HepG2 (cell line): ENCODE measurements at regions not wholly inside any gene's neighbourhood (a gene's known extent, or its start where the extent isn't known, plus 50 kb on each side); places are given as distances from the start of the nearest gene placed in this dataset.

Experiments used
- BCL6 ChIP-seq: IDR thresholded peaks from 2 replicates; pipeline ENCODE4 v1.6.1; 2016; ENCODE audit warnings: missing genetic modification reagents, missing compliant biosample characterization
- CHD4 ChIP-seq: fragments of 200-600 bp; sonication (generic); IDR thresholded peaks from 2 replicates; pipeline ENCODE4 v1.7.0; 2017; ENCODE audit warnings: mild to moderate bottlenecking, low read length, borderline replicate concordance
- EP300 ChIP-seq, 3 experiments: sonication (generic) in 1 of 3; formaldehyde crosslinking in 1 of 3; IDR thresholded peaks; 2 replicates each; pipeline versions ENCODE4 v1.5.1 to v1.6.1; 2011 to 2020; ENCODE audit warnings: low read depth in 2 of 3, low read length in 2 of 3, borderline replicate concordance in 1 of 3, improper control_type of control experiment in 1 of 3, mild to moderate bottlenecking in 1 of 3, missing genetic modification reagents in 1 of 3, moderate library complexity in 1 of 3
- FOXA1 ChIP-seq, 2 experiments: fragments of 450-650 bp in 1 of 2; sonication (generic) in 1 of 2; formaldehyde crosslinking in 1 of 2; IDR thresholded peaks; 2 replicates each; pipeline versions ENCODE4 v1.4.0 to v1.6.1; 2016 to 2020; ENCODE audit warnings: missing genetic modification reagents in 1 of 2
- GFI1 ChIP-seq: sonication (generic); formaldehyde crosslinking; IDR thresholded peaks from 2 replicates; pipeline ENCODE4 v1.5.0; 2020; ENCODE audit warnings: missing genetic modification reagents, mild to moderate bottlenecking, borderline replicate concordance
- HNF4A ChIP-seq: sonication (generic); formaldehyde crosslinking; IDR thresholded peaks from 2 replicates; pipeline ENCODE4 v1.4.0; 2020; ENCODE audit warnings: missing genetic modification reagents
- HNRNPL ChIP-seq: fragments of 200-400 bp; formaldehyde crosslinking; IDR thresholded peaks from 2 replicates; pipeline ENCODE4 v1.6.1; 2017; ENCODE audit warnings: mild to moderate bottlenecking, low read depth, low read length
- JUN ChIP-seq: sonication (generic); formaldehyde crosslinking; IDR thresholded peaks from 2 replicates; pipeline ENCODE4 v1.4.0; 2020; ENCODE audit warnings: mild to moderate bottlenecking, missing genetic modification reagents
- MYC ChIP-seq: sonication (generic); formaldehyde crosslinking; IDR thresholded peaks from 2 replicates; pipeline ENCODE4 v1.9.0; 2021; ENCODE audit warnings: missing genetic modification reagents, borderline replicate concordance
- PAF1 ChIP-seq: IDR thresholded peaks from 2 replicates; pipeline ENCODE4 v1.6.1; 2016; ENCODE audit warnings: missing genetic modification reagents, missing compliant biosample characterization
- PTBP1 ChIP-seq: fragments of 200-400 bp; formaldehyde crosslinking; IDR thresholded peaks from 2 replicates; pipeline ENCODE4 v1.6.1; 2018; ENCODE audit warnings: low read length, low read depth; ENCODE audit not compliant: poor library complexity, severe bottlenecking
- RNF2 ChIP-seq: fragments of 450-650 bp; conservative IDR thresholded peaks from 2 replicates; pipeline ENCODE4 v1.6.1; 2016; ENCODE audit warnings: low read depth
- TCF7 ChIP-seq: sonication (generic); IDR thresholded peaks from 2 replicates; pipeline ENCODE4 v1.6.1; 2016; ENCODE audit warnings: antibody characterized with exemption, low read depth
- U2AF2 ChIP-seq: fragments of 200-400 bp; formaldehyde crosslinking; IDR thresholded peaks from 2 replicates; pipeline ENCODE4 v1.6.1; 2017; ENCODE audit warnings: low read depth, mild to moderate bottlenecking, low read length
- ZFP36 ChIP-seq: fragments of 150-350 bp; IDR thresholded peaks from 2 replicates; pipeline ENCODE4 v1.6.1; 2018; ENCODE audit warnings: borderline replicate concordance, low read length, low read depth; ENCODE audit not compliant: partially characterized antibody
- ZNF101 ChIP-seq: sonication (generic); formaldehyde crosslinking; IDR thresholded peaks from 2 replicates; pipeline ENCODE4 v1.4.0; 2020; ENCODE audit warnings: mild to moderate bottlenecking, low read depth, missing genetic modification reagents, borderline replicate concordance
- ZNF136 ChIP-seq: sonication (generic); formaldehyde crosslinking; IDR thresholded peaks from 2 replicates; pipeline ENCODE4 v1.8.1; 2022; ENCODE audit warnings: low read depth, mild to moderate bottlenecking, moderate library complexity, missing genetic modification reagents
- ZNF207 ChIP-seq: fragments of 450-650 bp; IDR thresholded peaks from 2 replicates; pipeline ENCODE4 v1.6.1; 2016; ENCODE audit warnings: antibody characterized with exemption, borderline replicate concordance
- ZNF484 ChIP-seq: sonication (generic); formaldehyde crosslinking; IDR thresholded peaks from 2 replicates; pipeline ENCODE4 v1.5.1; 2020; ENCODE audit warnings: mild to moderate bottlenecking, low read depth, missing genetic modification reagents, borderline replicate concordance
- ZNF543 ChIP-seq: sonication (generic); formaldehyde crosslinking; IDR thresholded peaks from 2 replicates; pipeline ENCODE4 v1.4.0; 2020; ENCODE audit warnings: mild to moderate bottlenecking, missing genetic modification reagents
- ZNF776 ChIP-seq: sonication (generic); formaldehyde crosslinking; IDR thresholded peaks from 2 replicates; pipeline ENCODE4 v1.4.0; 2020; ENCODE audit warnings: mild to moderate bottlenecking, missing genetic modification reagents
- TF ChIP-seq, protein P1 (sequence below): sonication (generic); formaldehyde crosslinking; IDR thresholded peaks from 2 replicates; pipeline ENCODE4 v1.4.0; 2020; ENCODE audit warnings: mild to moderate bottlenecking, missing genetic modification reagents, borderline replicate concordance
- TF ChIP-seq, protein P2 (sequence below): sonication (generic); formaldehyde crosslinking; IDR thresholded peaks from 2 replicates; pipeline ENCODE4 v1.5.1; 2020; ENCODE audit warnings: mild to moderate bottlenecking, missing genetic modification reagents, borderline replicate concordance
- TF ChIP-seq, protein P3 (sequence below): sonication (generic); formaldehyde crosslinking; IDR thresholded peaks from 2 replicates; pipeline ENCODE4 v1.4.0; 2020; ENCODE audit warnings: missing genetic modification reagents, mild to moderate bottlenecking, borderline replicate concordance

DNA sequence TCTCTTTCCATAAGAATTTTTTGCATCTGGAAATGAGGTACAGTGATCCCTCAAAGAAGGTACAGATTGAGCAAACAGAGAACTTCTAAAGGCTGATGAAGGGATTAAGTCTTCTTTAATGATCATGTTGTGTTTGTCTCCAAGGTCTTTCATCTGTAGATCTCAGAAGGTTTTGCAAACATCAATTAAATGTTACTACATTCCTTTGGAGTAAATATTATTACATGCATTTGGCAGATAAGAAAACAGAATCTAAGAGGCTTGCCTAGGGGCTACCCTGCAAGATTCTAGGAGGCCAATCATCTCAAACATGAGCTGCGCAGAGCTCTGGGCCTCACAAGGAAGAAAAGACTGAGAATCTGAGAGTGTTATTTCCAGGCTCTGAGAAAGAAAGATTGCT, 70.9 kb upstream of the LPP start (continued):
- TF ChIP-seq MYC (CRISPR knock-in tag) (no peak), TCF7 (peak; percentile 87), ZNF484 (no peak), FOXA1 (IDR thresholded peaks at IDR 0.05) (no peak), FOXA1 (CRISPR knock-in tag; IDR thresholded peaks at IDR 0.05) (peak; percentile 64), ZNF136 (CRISPR knock-in tag) (no peak), ZFP36 (no peak), ZNF207 (no peak), HNF4A (peak; percentile 51), GFI1 (peak; percentile 48; the same call in 1 of the 2 replicates), CHD4 (no peak), PTBP1 (no peak), ZNF776 (CRISPR knock-in tag) (no peak), JUN (CRISPR knock-in tag) (no peak), HNRNPL (no peak), RNF2 (no peak), PAF1 (CRISPR knock-in tag) (no peak), BCL6 (CRISPR knock-in tag) (peak; percentile 75), ZNF101 (CRISPR knock-in tag) (no peak), U2AF2 (no peak), ZNF543 (CRISPR knock-in tag) (no peak), EP300 (IDR thresholded peaks at IDR 0.05; ENCODE audit: low read depth in 2 of 2, low read length in 2 of 2) (peak in 1 of 2 experiments; percentile 91; a peak in 3 of 4 replicates), EP300 (CRISPR knock-in tag; IDR thresholded peaks at IDR 0.05; ENCODE audit: borderline replicate concordance) (peak; percentile 73; the same call in 1 of the 2 replicates)
- TF ChIP-seq, protein P1, sequence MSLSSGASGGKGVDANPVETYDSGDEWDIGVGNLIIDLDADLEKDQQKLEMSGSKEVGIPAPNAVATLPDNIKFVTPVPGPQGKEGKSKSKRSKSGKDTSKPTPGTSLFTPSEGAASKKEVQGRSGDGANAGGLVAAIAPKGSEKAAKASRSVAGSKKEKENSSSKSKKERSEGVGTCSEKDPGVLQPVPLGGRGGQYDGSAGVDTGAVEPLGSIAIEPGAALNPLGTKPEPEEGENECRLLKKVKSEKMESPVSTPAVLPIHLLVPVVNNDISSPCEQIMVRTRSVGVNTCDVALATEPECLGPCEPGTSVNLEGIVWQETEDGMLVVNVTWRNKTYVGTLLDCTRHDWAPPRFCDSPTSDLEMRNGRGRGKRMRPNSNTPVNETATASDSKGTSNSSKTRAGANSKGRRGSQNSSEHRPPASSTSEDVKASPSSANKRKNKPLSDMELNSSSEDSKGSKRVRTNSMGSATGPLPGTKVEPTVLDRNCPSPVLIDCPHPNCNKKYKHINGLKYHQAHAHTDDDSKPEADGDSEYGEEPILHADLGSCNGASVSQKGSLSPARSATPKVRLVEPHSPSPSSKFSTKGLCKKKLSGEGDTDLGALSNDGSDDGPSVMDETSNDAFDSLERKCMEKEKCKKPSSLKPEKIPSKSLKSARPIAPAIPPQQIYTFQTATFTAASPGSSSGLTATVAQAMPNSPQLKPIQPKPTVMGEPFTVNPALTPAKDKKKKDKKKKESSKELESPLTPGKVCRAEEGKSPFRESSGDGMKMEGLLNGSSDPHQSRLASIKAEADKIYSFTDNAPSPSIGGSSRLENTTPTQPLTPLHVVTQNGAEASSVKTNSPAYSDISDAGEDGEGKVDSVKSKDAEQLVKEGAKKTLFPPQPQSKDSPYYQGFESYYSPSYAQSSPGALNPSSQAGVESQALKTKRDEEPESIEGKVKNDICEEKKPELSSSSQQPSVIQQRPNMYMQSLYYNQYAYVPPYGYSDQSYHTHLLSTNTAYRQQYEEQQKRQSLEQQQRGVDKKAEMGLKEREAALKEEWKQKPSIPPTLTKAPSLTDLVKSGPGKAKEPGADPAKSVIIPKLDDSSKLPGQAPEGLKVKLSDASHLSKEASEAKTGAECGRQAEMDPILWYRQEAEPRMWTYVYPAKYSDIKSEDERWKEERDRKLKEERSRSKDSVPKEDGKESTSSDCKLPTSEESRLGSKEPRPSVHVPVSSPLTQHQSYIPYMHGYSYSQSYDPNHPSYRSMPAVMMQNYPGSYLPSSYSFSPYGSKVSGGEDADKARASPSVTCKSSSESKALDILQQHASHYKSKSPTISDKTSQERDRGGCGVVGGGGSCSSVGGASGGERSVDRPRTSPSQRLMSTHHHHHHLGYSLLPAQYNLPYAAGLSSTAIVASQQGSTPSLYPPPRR (CRISPR knock-in tag): peak; percentile 50; the same call in 1 of the 2 replicates
- TF ChIP-seq, protein P2, sequence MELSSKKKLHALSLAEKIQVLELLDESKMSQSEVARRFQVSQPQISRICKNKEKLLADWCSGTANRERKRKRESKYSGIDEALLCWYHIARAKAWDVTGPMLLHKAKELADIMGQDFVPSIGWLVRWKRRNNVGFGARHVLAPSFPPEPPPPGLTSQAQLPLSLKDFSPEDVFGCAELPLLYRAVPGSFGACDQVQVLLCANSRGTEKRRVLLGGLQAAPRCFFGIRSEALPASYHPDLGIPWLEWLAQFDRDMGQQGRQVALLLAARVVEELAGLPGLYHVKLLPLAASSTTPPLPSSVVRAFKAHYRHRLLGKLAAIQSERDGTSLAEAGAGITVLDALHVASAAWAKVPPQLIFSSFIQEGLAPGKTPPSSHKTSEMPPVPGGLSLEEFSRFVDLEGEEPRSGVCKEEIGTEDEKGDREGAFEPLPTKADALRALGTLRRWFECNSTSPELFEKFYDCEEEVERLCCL (CRISPR knock-in tag): no peak
- TF ChIP-seq, protein P3, sequence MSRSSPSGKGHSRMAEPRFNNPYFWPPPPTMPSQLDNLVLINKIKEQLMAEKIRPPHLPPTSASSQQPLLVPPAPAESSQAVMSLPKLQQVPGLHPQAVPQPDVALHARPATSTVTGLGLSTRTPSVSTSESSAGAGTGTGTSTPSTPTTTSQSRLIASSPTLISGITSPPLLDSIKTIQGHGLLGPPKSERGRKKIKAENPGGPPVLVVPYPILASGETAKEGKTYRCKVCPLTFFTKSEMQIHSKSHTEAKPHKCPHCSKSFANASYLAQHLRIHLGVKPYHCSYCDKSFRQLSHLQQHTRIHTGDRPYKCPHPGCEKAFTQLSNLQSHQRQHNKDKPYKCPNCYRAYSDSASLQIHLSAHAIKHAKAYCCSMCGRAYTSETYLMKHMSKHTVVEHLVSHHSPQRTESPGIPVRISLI (CRISPR knock-in tag): 0 out of 2 replicates have a peak, but pooled peaks have one; percentile 14
